ENCODE measurements at regions not wholly inside any gene's neighbourhood (a gene's known extent, or its start where the extent isn't known, plus 50 kb on each side); places are given as distances from the start of the nearest gene placed in this dataset.

DNA sequence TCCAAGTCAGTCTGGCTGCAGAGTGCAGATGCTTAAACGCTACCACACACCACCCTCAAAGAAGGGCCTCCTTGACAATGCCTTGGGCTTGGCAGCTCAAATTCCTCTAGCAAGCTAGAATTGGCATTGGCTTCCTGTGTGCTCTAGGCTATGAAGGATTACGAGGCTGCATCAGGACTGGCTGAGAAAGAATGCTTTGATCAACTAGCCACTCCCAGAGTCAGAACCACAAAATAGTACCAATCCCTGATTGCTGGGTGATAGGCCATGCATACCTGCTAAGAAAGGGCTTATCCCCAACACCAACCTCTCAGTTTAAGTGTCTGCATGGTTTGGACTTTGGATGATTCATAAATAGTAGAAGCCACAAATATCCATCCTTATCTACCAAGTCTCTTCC is 504.9 kb downstream of the OMA1 start (continued):
- TF ChIP-seq, protein P1, sequence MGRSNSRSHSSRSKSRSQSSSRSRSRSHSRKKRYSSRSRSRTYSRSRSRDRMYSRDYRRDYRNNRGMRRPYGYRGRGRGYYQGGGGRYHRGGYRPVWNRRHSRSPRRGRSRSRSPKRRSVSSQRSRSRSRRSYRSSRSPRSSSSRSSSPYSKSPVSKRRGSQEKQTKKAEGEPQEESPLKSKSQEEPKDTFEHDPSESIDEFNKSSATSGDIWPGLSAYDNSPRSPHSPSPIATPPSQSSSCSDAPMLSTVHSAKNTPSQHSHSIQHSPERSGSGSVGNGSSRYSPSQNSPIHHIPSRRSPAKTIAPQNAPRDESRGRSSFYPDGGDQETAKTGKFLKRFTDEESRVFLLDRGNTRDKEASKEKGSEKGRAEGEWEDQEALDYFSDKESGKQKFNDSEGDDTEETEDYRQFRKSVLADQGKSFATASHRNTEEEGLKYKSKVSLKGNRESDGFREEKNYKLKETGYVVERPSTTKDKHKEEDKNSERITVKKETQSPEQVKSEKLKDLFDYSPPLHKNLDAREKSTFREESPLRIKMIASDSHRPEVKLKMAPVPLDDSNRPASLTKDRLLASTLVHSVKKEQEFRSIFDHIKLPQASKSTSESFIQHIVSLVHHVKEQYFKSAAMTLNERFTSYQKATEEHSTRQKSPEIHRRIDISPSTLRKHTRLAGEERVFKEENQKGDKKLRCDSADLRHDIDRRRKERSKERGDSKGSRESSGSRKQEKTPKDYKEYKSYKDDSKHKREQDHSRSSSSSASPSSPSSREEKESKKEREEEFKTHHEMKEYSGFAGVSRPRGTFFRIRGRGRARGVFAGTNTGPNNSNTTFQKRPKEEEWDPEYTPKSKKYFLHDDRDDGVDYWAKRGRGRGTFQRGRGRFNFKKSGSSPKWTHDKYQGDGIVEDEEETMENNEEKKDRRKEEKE (IDR thresholded peaks at IDR 0.05) = no peak

DNA sequence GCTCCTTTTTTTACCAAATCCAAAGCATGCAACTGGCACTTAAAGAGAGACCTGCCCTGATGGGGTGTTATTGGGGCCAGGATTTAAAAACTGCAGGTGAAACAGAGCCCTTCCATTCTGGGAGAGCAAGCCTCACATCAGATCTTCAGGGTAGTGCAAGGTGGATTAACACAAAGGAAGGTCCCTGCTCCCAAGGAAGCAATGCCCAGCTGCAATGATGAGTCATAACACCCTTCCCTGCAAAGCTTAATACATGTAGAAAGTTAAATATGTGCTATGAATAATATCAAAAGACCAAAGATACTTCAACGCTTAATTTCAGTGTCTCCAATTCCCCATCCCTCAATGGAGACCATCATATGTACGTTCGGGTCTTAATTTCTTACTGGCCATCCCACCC is 508.0 kb downstream of the OMA1 start:
- H3K36me3 ChIP-seq (ENCODE audit: control insufficient read depth in 2 of 2, insufficient read depth in 2 of 2, low read length in 1 of 2) = no peaks in the 10 kb centered on the region
- SMC1A ChIA-PET (ENCODE audit: uncharacterized antibody, unreplicated experiment) = interaction anchor here (1.2 to 1.5 kb wide), 3 partner anchors 27 to 203 kb away, joined by 3 to 8 read pairs (median 3); no protein-coding TSS in a partner anchor
- no peak overlapping the region for H3K4me3 ChIP-seq
- H2AFZ ChIP-seq (ENCODE audit: control insufficient read depth, low read depth, low read length) = no peak overlapping the region
- WGBS (ENCODE audit: insufficient coverage, insufficient replicate concordance, low lambda C conversion rate, missing lambda C conversion rate) = 18% methylated on average over 3 of the region's 3 CpGs
- no TSS peak for BruUV-seq (replicated peaks)
- in situ Hi-C loops (cut with MboI) = no loop called here
- FAIRE-seq (no peak), ATAC-seq (no peak), DNase-seq (ENCODE audit: low read depth, low spot score) (no peak)
- H3K27me3 ChIP-seq (replicated peaks in 1 of 2; ENCODE audit: control insufficient read depth in 2 of 2, insufficient read depth in 2 of 2, low read length in 1 of 2) = peaks cover 1 to 4% of the 10 kb centered on the region in 2 experiments; a peak in 3 of 4 replicates
- H4K20me1 ChIP-seq (ENCODE audit: control insufficient read depth, insufficient read depth) = no peaks in the 10 kb centered on the region
- H3K79me2 ChIP-seq (ENCODE audit: control insufficient read depth, insufficient read depth, low read length) = no peaks in the 10 kb centered on the region
- POLR2A ChIA-PET = no interaction called here
- intact Hi-C loops (cut with micrococcal nuclease; ENCODE audit: unreplicated experiment) = no loop called here
- CTCF ChIA-PET = interaction anchor here (0.7 to 3.1 kb wide), 3 partner anchors 8 to 247 kb away, joined by 3 to 12 read pairs (median 6); no protein-coding TSS in a partner anchor
- no peak overlapping the region for H3K27ac ChIP-seq (ENCODE audit: control insufficient read depth, insufficient read depth)
- no peaks in the 10 kb centered on the region for H3K4me1 ChIP-seq (ENCODE audit: control insufficient read depth, insufficient read depth, low read length)
- RAD21 ChIA-PET (ENCODE audit: unreplicated experiment) = no interaction called here
- H3K9ac ChIP-seq (ENCODE audit: control insufficient read depth, insufficient read depth, low read length) = no peak overlapping the region
- H3K4me2 ChIP-seq (ENCODE audit: control insufficient read depth, insufficient read depth) = no peak overlapping the region
- H3K9me3 ChIP-seq (replicated peaks; ENCODE audit: control insufficient read depth, insufficient read depth, low read length) = no peaks in the 10 kb centered on the region
- TF ChIP-seq RELA (IDR thresholded peaks at IDR 0.05; ENCODE audit: borderline replicate concordance, partially characterized antibody) = no peak
- TF ChIP-seq, protein P2, sequence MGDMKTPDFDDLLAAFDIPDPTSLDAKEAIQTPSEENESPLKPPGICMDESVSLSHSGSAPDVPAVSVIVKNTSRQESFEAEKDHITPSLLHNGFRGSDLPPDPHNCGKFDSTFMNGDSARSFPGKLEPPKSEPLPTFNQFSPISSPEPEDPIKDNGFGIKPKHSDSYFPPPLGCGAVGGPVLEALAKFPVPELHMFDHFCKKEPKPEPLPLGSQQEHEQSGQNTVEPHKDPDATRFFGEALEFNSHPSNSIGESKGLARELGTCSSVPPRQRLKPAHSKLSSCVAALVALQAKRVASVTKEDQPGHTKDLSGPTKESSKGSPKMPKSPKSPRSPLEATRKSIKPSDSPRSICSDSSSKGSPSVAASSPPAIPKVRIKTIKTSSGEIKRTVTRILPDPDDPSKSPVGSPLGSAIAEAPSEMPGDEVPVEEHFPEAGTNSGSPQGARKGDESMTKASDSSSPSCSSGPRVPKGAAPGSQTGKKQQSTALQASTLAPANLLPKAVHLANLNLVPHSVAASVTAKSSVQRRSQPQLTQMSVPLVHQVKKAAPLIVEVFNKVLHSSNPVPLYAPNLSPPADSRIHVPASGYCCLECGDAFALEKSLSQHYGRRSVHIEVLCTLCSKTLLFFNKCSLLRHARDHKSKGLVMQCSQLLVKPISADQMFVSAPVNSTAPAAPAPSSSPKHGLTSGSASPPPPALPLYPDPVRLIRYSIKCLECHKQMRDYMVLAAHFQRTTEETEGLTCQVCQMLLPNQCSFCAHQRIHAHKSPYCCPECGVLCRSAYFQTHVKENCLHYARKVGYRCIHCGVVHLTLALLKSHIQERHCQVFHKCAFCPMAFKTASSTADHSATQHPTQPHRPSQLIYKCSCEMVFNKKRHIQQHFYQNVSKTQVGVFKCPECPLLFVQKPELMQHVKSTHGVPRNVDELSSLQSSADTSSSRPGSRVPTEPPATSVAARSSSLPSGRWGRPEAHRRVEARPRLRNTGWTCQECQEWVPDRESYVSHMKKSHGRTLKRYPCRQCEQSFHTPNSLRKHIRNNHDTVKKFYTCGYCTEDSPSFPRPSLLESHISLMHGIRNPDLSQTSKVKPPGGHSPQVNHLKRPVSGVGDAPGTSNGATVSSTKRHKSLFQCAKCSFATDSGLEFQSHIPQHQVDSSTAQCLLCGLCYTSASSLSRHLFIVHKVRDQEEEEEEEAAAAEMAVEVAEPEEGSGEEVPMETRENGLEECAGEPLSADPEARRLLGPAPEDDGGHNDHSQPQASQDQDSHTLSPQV (IDR thresholded peaks at IDR 0.05) = no peak
- no peak for TF ChIP-seq SP1 (IDR thresholded peaks at IDR 0.05; ENCODE audit: low read depth, low read length)
- TF ChIP-seq GATAD2B (conservative IDR thresholded peaks at IDR 0.05; ENCODE audit: low read depth) = no peak
- TF ChIP-seq SIN3A (IDR thresholded peaks at IDR 0.05; ENCODE audit: low read depth, low read length) = no peak
- no peak for TF ChIP-seq YBX1 (IDR thresholded peaks at IDR 0.05)
- TF ChIP-seq, protein P3, sequence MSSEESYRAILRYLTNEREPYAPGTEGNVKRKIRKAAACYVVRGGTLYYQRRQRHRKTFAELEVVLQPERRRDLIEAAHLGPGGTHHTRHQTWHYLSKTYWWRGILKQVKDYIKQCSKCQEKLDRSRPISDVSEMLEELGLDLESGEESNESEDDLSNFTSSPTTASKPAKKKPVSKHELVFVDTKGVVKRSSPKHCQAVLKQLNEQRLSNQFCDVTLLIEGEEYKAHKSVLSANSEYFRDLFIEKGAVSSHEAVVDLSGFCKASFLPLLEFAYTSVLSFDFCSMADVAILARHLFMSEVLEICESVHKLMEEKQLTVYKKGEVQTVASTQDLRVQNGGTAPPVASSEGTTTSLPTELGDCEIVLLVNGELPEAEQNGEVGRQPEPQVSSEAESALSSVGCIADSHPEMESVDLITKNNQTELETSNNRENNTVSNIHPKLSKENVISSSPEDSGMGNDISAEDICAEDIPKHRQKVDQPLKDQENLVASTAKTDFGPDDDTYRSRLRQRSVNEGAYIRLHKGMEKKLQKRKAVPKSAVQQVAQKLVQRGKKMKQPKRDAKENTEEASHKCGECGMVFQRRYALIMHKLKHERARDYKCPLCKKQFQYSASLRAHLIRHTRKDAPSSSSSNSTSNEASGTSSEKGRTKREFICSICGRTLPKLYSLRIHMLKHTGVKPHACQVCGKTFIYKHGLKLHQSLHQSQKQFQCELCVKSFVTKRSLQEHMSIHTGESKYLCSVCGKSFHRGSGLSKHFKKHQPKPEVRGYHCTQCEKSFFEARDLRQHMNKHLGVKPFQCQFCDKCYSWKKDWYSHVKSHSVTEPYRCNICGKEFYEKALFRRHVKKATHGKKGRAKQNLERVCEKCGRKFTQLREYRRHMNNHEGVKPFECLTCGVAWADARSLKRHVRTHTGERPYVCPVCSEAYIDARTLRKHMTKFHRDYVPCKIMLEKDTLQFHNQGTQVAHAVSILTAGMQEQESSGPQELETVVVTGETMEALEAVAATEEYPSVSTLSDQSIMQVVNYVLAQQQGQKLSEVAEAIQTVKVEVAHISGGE (CRISPR knock-in tag; IDR thresholded peaks at IDR 0.05) = no peak
- no peak for TF ChIP-seq YY1 (IDR thresholded peaks at IDR 0.05; ENCODE audit: low read depth, low read length)
- no peak for TF ChIP-seq RBBP5 (conservative IDR thresholded peaks at IDR 0.05)

Data from GM12878 (cell line).